ENCODE measurements at regions not wholly inside any gene's neighbourhood (a gene's known extent, or its start where the extent isn't known, plus 50 kb on each side); places are given as distances from the start of the nearest gene placed in this dataset.

GRCh38 chr5:133793756-133794465, 174.5 kb downstream of the C5orf15 start:
- Mint-ChIP-seq H3K27me3 (peaks cover 20% of the 10 kb centered on the region), H3K4me3 (no peak overlapping the region), H3K27ac (no peak overlapping the region), H3K36me3 (ENCODE audit: low read depth) (no peaks in the 10 kb centered on the region), H3K4me1 (ENCODE audit: low read depth) (no peaks in the 10 kb centered on the region), H3K9me3 (no peaks in the 10 kb centered on the region)
- POLR2A ChIA-PET: no interaction called here
- ATAC-seq (ENCODE audit: poor library complexity) (no peak), DNase-seq (no peak)
- Histone ChIP-seq H3K4me3 (ENCODE audit: low read length) (no peak overlapping the region), H3K4me1 (ENCODE audit: insufficient read depth, low read length) (no peaks in the 10 kb centered on the region), H3K27me3 (ENCODE audit: control insufficient read depth in 1 of 2, insufficient read depth in 2 of 2, low read length in 2 of 2) (peaks cover 5 to 7% of the 10 kb centered on the region in 2 experiments), H3K36me3 (ENCODE audit: insufficient read depth, low read length) (no peaks in the 10 kb centered on the region), H3K27ac (ENCODE audit: low read depth in 1 of 2, low read length in 2 of 2) (no peak overlapping the region), H3K9me3 (ENCODE audit: control insufficient read depth in 1 of 2, insufficient read depth in 1 of 2, low read length in 2 of 2) (peaks cover 0 to 5% of the 10 kb centered on the region in 2 experiments)
- no peak for TF ChIP-seq CTCF (IDR thresholded peaks at IDR 0.05)
- CTCF ChIA-PET: no interaction called here
- intact Hi-C loops (cut with DNase I, micrococcal nuclease): no loop called here

GRCh38 chr5:133792655-133793054, 175.8 kb downstream of the C5orf15 start:
- Mint-ChIP-seq H3K4me1 (ENCODE audit: low read depth) (no peaks in the 10 kb centered on the region), H3K27ac (no peak overlapping the region), H3K4me3 (no peak overlapping the region), H3K36me3 (ENCODE audit: low read depth) (no peaks in the 10 kb centered on the region), H3K27me3 (peaks cover 11% of the 10 kb centered on the region), H3K9me3 (no peaks in the 10 kb centered on the region)
- Histone ChIP-seq H3K4me1 (ENCODE audit: insufficient read depth, low read length) (no peaks in the 10 kb centered on the region), H3K27me3 (ENCODE audit: control insufficient read depth in 1 of 2, insufficient read depth in 2 of 2, low read length in 2 of 2) (peaks cover 5 to 7% of the 10 kb centered on the region in 2 experiments), H3K4me3 (ENCODE audit: low read length) (no peak overlapping the region), H3K9me3 (ENCODE audit: control insufficient read depth in 1 of 2, insufficient read depth in 1 of 2, low read length in 2 of 2) (peaks cover 0 to 5% of the 10 kb centered on the region in 2 experiments), H3K27ac (ENCODE audit: low read depth in 1 of 2, low read length in 2 of 2) (no peak overlapping the region), H3K36me3 (ENCODE audit: insufficient read depth, low read length) (no peaks in the 10 kb centered on the region)
- DNase-seq: no peak
- ATAC-seq (ENCODE audit: poor library complexity): no peak
- intact Hi-C loops (cut with DNase I, micrococcal nuclease): no loop called here
- ChIA-PET CTCF (no interaction called here), POLR2A (no interaction called here)
- no peak for TF ChIP-seq CTCF (IDR thresholded peaks at IDR 0.05)

- no peak for ATAC-seq (ENCODE audit: poor library complexity)
- CTCF ChIA-PET: no interaction called here
- no peaks in the 10 kb centered on the region for H3K36me3 Mint-ChIP-seq (ENCODE audit: low read depth)
These were observed 176.4 kb downstream of the C5orf15 start for GRCh38 chr5:133792024-133792423.

More at GRCh38 chr5:133792024-133792423, 176.4 kb downstream of the C5orf15 start:
- POLR2A ChIA-PET: no interaction called here
- Mint-ChIP-seq H3K27me3 (peaks cover 11% of the 10 kb centered on the region), H3K4me1 (ENCODE audit: low read depth) (no peaks in the 10 kb centered on the region), H3K27ac (no peak overlapping the region), H3K9me3 (no peaks in the 10 kb centered on the region), H3K4me3 (no peak overlapping the region)
- H3K4me1 ChIP-seq (ENCODE audit: insufficient read depth, low read length): no peaks in the 10 kb centered on the region
- no peak for TF ChIP-seq CTCF (IDR thresholded peaks at IDR 0.05)
- intact Hi-C loops (cut with DNase I, micrococcal nuclease): no loop called here
- H3K9me3 ChIP-seq (ENCODE audit: control insufficient read depth in 1 of 2, insufficient read depth in 1 of 2, low read length in 2 of 2): peaks cover 0 to 5% of the 10 kb centered on the region in 2 experiments
- H3K27ac ChIP-seq (ENCODE audit: low read depth in 1 of 2, low read length in 2 of 2): no peak overlapping the region
- H3K27me3 ChIP-seq (ENCODE audit: control insufficient read depth in 1 of 2, insufficient read depth in 2 of 2, low read length in 2 of 2): peaks cover 5 to 7% of the 10 kb centered on the region in 2 experiments
- H3K36me3 ChIP-seq (ENCODE audit: insufficient read depth, low read length): no peaks in the 10 kb centered on the region
- DNase-seq: no peak
- no peak overlapping the region for H3K4me3 ChIP-seq (ENCODE audit: low read length)
